ENCODE measurements at regions not wholly inside any gene's neighbourhood (a gene's known extent, or its start where the extent isn't known, plus 50 kb on each side); places are given as distances from the start of the nearest gene placed in this dataset.

DNA sequence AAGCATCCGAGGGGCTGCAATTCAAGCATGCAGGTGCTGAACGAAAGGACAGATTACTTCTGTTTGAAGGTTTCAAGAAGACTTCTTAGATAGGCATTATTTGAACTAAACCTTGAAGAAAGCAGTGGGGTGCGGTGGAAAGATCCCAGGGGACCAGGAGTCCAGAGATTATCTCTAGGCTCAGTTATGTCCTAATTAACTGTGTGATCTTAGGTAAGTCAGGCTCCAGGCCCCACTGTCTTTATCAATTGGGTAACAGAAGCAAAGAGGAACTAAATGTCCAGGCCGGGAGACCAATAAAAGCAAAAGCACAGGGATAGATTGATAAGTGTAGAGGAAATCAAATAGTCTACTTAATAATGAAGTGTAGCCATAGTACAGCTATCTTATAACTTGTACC, 72.9 kb upstream of the CDC42BPA start:
- no peak for TF ChIP-seq EZH2 (IDR thresholded peaks at IDR 0.05; ENCODE audit: borderline replicate concordance, low read length)
- TF ChIP-seq, protein P1, sequence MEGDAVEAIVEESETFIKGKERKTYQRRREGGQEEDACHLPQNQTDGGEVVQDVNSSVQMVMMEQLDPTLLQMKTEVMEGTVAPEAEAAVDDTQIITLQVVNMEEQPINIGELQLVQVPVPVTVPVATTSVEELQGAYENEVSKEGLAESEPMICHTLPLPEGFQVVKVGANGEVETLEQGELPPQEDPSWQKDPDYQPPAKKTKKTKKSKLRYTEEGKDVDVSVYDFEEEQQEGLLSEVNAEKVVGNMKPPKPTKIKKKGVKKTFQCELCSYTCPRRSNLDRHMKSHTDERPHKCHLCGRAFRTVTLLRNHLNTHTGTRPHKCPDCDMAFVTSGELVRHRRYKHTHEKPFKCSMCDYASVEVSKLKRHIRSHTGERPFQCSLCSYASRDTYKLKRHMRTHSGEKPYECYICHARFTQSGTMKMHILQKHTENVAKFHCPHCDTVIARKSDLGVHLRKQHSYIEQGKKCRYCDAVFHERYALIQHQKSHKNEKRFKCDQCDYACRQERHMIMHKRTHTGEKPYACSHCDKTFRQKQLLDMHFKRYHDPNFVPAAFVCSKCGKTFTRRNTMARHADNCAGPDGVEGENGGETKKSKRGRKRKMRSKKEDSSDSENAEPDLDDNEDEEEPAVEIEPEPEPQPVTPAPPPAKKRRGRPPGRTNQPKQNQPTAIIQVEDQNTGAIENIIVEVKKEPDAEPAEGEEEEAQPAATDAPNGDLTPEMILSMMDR (IDR thresholded peaks at IDR 0.05; ENCODE audit: low read length): no peak
